ENCODE measurements at regions not wholly inside any gene's neighbourhood (a gene's known extent, or its start where the extent isn't known, plus 50 kb on each side); places are given as distances from the start of the nearest gene placed in this dataset.
"Not testable (repeated sequence)": the region's sequence is repeated elsewhere in the genome, so short reads cannot be mapped to it uniquely, and the experiment has no call there.

DNA sequence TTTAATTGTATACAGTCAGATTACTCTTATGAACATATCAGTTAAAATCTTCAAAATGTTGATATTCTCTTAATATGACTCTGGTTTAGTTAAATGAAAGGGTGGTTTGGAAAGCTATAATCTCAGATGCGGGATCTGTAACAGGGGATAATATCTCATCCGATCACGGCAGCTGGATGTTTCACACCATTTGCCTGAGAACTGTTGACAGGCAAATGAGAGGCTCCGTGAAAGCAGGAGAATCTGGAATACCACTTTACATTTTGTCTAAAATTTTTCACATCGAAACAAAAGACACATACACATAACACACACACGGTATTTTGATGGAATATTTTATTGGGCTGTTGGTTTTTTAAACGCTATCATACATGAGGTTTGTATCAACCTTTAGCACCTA is 518.6 kb upstream of the SLC39A10 start:
- intact Hi-C loops (cut with micrococcal nuclease): no loop called here
- no peaks in the 10 kb centered on the region for H3K36me3 ChIP-seq (replicated peaks in 1 of 2; ENCODE audit: control extremely low read depth in 1 of 2, control insufficient read depth in 1 of 2, extremely low read depth in 1 of 2, insufficient read depth in 2 of 2, low read length in 1 of 2)
- ATAC-seq (ENCODE audit: low read depth): no peak
- no peak overlapping the region for H3K27ac Mint-ChIP-seq
- no peak overlapping the region for H2AFZ ChIP-seq (ENCODE audit: insufficient read depth, low read depth, low read length, poor library complexity, severe bottlenecking)
- no peaks in the 10 kb centered on the region for H3K9me3 Mint-ChIP-seq (ENCODE audit: insufficient read depth)
- ChIA-PET CTCF (no interaction called here), POLR2A (no interaction called here)
- H3K4me3 ChIP-seq (ENCODE audit: control extremely low read depth in 1 of 5, extremely low read depth in 1 of 5, insufficient read depth in 1 of 5, low read depth in 2 of 5, low read length in 4 of 5): no peak overlapping the region
- H3K4me2 ChIP-seq (replicated peaks; ENCODE audit: low read depth, low read length, poor library complexity, severe bottlenecking): no peak overlapping the region
- no peak overlapping the region for H3K4me3 Mint-ChIP-seq
- H3K9me3 ChIP-seq (ENCODE audit: control extremely low read depth in 1 of 3, control insufficient read depth in 2 of 3, insufficient read depth in 1 of 3, low read length in 2 of 3): no peaks in the 10 kb centered on the region
- DNase-seq: no peak
- no peak overlapping the region for H3K9ac ChIP-seq (ENCODE audit: low read length)
- H3K4me1 Mint-ChIP-seq: no peaks in the 10 kb centered on the region
- no peak overlapping the region for H3K27ac ChIP-seq (ENCODE audit: low read length in 2 of 2)
- H3K27me3 ChIP-seq (replicated peaks in 1 of 4; ENCODE audit: control extremely low read depth in 1 of 4, control insufficient read depth in 3 of 4, insufficient read depth in 4 of 4, low read length in 3 of 4): no peaks in the 10 kb centered on the region
- no peaks in the 10 kb centered on the region for H4K20me1 ChIP-seq (ENCODE audit: control insufficient read depth, insufficient read depth, low read length, poor library complexity, severe bottlenecking)
- H3K79me2 ChIP-seq (ENCODE audit: control insufficient read depth, insufficient read depth, low read length): no peaks in the 10 kb centered on the region
- H3K27me3 Mint-ChIP-seq: no peaks in the 10 kb centered on the region
- no peaks in the 10 kb centered on the region for H3K4me1 ChIP-seq (ENCODE audit: control insufficient read depth in 2 of 2, insufficient read depth in 2 of 2, low read length in 2 of 2)
- 100% methylated on average over 2 of the region's 7 CpGs for WGBS (ENCODE audit: insufficient coverage)
- TF ChIP-seq, protein P1, sequence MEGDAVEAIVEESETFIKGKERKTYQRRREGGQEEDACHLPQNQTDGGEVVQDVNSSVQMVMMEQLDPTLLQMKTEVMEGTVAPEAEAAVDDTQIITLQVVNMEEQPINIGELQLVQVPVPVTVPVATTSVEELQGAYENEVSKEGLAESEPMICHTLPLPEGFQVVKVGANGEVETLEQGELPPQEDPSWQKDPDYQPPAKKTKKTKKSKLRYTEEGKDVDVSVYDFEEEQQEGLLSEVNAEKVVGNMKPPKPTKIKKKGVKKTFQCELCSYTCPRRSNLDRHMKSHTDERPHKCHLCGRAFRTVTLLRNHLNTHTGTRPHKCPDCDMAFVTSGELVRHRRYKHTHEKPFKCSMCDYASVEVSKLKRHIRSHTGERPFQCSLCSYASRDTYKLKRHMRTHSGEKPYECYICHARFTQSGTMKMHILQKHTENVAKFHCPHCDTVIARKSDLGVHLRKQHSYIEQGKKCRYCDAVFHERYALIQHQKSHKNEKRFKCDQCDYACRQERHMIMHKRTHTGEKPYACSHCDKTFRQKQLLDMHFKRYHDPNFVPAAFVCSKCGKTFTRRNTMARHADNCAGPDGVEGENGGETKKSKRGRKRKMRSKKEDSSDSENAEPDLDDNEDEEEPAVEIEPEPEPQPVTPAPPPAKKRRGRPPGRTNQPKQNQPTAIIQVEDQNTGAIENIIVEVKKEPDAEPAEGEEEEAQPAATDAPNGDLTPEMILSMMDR (IDR thresholded peaks at IDR 0.05): no peak
- TF ChIP-seq EZH2 (IDR thresholded peaks at IDR 0.05; ENCODE audit: borderline replicate concordance, insufficient read depth, low read depth, low read length, poor library complexity, severe bottlenecking): no peak

DNA sequence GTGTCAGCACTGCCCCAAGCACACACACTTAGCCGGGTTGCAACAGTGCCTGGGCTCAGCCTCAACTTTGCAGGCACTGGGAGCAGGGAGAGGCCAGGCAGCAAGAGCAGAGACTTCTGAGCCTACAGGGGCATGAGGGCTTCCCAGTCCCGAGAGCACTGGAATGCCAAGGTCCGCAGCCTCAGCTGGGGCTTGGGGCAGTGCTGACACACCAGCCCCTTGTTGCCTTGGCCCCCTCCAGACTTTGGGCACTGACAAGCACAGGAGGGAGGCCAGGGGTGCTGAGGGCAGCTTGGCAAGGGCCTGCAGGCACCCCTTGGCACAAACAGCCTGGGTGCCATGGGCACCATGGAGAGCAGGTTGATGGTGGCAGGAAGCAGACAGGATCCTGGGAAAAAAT is 531.1 kb upstream of the SLC39A10 start:
- H4K20me1 ChIP-seq (ENCODE audit: control insufficient read depth, insufficient read depth, low read length, poor library complexity, severe bottlenecking); H3K27ac ChIP-seq (ENCODE audit: low read length in 2 of 2); H3K9ac ChIP-seq (ENCODE audit: low read length); H3K9me3 Mint-ChIP-seq (ENCODE audit: insufficient read depth); H3K27me3 ChIP-seq (replicated peaks in 1 of 4; ENCODE audit: control extremely low read depth in 1 of 4, control insufficient read depth in 3 of 4, insufficient read depth in 4 of 4, low read length in 3 of 4); H2AFZ ChIP-seq (ENCODE audit: insufficient read depth, low read depth, low read length, poor library complexity, severe bottlenecking); ATAC-seq (ENCODE audit: low read depth); DNase-seq; H3K4me3 ChIP-seq (ENCODE audit: control extremely low read depth in 1 of 5, extremely low read depth in 1 of 5, insufficient read depth in 1 of 5, low read depth in 2 of 5, low read length in 4 of 5); H3K27ac Mint-ChIP-seq; H3K9me3 ChIP-seq (ENCODE audit: control extremely low read depth in 1 of 3, control insufficient read depth in 2 of 3, insufficient read depth in 1 of 3, low read length in 2 of 3); H3K4me1 ChIP-seq (ENCODE audit: control insufficient read depth in 2 of 2, insufficient read depth in 2 of 2, low read length in 2 of 2); H3K4me1 Mint-ChIP-seq; H3K27me3 Mint-ChIP-seq; H3K36me3 ChIP-seq (replicated peaks in 1 of 2; ENCODE audit: control extremely low read depth in 1 of 2, control insufficient read depth in 1 of 2, extremely low read depth in 1 of 2, insufficient read depth in 2 of 2, low read length in 1 of 2); H3K4me2 ChIP-seq (replicated peaks; ENCODE audit: low read depth, low read length, poor library complexity, severe bottlenecking); POLR2A ChIA-PET; H3K79me2 ChIP-seq (ENCODE audit: control insufficient read depth, insufficient read depth, low read length); CTCF ChIA-PET; H3K4me3 Mint-ChIP-seq; intact Hi-C loops (cut with micrococcal nuclease): not testable (repeated sequence)
- WGBS (ENCODE audit: insufficient coverage): 94% methylated on average over 3 of the region's 3 CpGs

Data from B cell (primary cell).